ENCODE measurements at regions not wholly inside any gene's neighbourhood (a gene's known extent, or its start where the extent isn't known, plus 50 kb on each side); places are given as distances from the start of the nearest gene placed in this dataset.

GRCh38 chr13:31611214-31611613, 128.1 kb upstream of the RXFP2 start:
- DNase-seq = no peak

GRCh38 chr13:31614073-31614472, 125.3 kb upstream of the RXFP2 start:
- DNase-seq = no peak

- DNase-seq = no peak
Measured at GRCh38 chr13:31614704-31615103, 124.6 kb upstream of the RXFP2 start.

- DNase-seq = no peak
Measured at GRCh38 chr13:31625115-31625514, 114.2 kb upstream of the RXFP2 start.

- DNase-seq = no peak
Measured at GRCh38 chr13:31627097-31627845, 112.1 kb upstream of the RXFP2 start.

- no peak for DNase-seq
Measured at GRCh38 chr13:31629085-31629780, 110.1 kb upstream of the RXFP2 start.

- DNase-seq = no peak
Measured at GRCh38 chr13:31631071-31631470, 108.3 kb upstream of the RXFP2 start.

GRCh38 chr13:31631746-31632145, 107.6 kb upstream of the RXFP2 start:
- DNase-seq = no peak

- DNase-seq = no peak
Measured at GRCh38 chr13:31638577-31638976, 100.7 kb upstream of the RXFP2 start.

GRCh38 chr13:31639443-31640163, 99.7 kb upstream of the RXFP2 start:
- DNase-seq = no peak

- DNase-seq = no peak
Measured at GRCh38 chr13:31649766-31650165, 89.6 kb upstream of the RXFP2 start.

GRCh38 chr13:31653730-31654129, 85.6 kb upstream of the RXFP2 start:
- DNase-seq = no peak

GRCh38 chr13:31663880-31664585, 75.3 kb upstream of the RXFP2 start:
- DNase-seq = no peak

- DNase-seq = no peak
Measured at GRCh38 chr13:31670831-31671617, 68.3 kb upstream of the RXFP2 start.

- no peak for DNase-seq
Measured at GRCh38 chr13:31674051-31674450, 65.3 kb upstream of the RXFP2 start.

- no peak for DNase-seq
Measured at GRCh38 chr13:31675440-31675953, 63.8 kb upstream of the RXFP2 start.

- DNase-seq = no peak
Measured at GRCh38 chr13:31681133-31681532, 58.2 kb upstream of the RXFP2 start.

GRCh38 chr13:31684466-31684865, 54.9 kb upstream of the RXFP2 start:
- DNase-seq = no peak

GRCh38 chr13:31686670-31687425, 52.5 kb upstream of the RXFP2 start:
- DNase-seq = no peak

All from activated CD4-positive, alpha-beta T cell treated with anti-CD3 and anti-CD28 coated beads for 48 hours (primary cell).